ENCODE measurements at regions not wholly inside any gene's neighbourhood (a gene's known extent, or its start where the extent isn't known, plus 50 kb on each side); places are given as distances from the start of the nearest gene placed in this dataset.

GRCh38 chr3:34300621-34301020 is 502.2 kb downstream of the PDCD6IP start:
- no peak for TF ChIP-seq CTCF (IDR thresholded peaks at IDR 0.05; ENCODE audit: low read depth, low read length)

GRCh38 chr3:34301313-34301712 is 502.9 kb downstream of the PDCD6IP start:
- H3K4me3 ChIP-seq (replicated peaks in 1 of 2; ENCODE audit: low read depth in 2 of 2, low read length in 2 of 2): no peak overlapping the region
- TF ChIP-seq CTCF (IDR thresholded peaks at IDR 0.05; ENCODE audit: low read depth, low read length): no peak
- no peak for DNase-seq (ENCODE audit: low read depth in 2 of 2)

More at GRCh38 chr3:34300621-34301020, 502.2 kb downstream of the PDCD6IP start:
- no peak overlapping the region for H3K4me3 ChIP-seq (replicated peaks in 1 of 2; ENCODE audit: low read depth in 2 of 2, low read length in 2 of 2)
- no peak for DNase-seq (ENCODE audit: low read depth in 2 of 2)

GRCh38 chr3:34305266-34305665 is 506.8 kb downstream of the PDCD6IP start:
- no peak for TF ChIP-seq CTCF (IDR thresholded peaks at IDR 0.05; ENCODE audit: low read depth, low read length)
- no peak for DNase-seq (ENCODE audit: low read depth in 2 of 2)
- H3K4me3 ChIP-seq (replicated peaks in 1 of 2; ENCODE audit: low read depth in 2 of 2, low read length in 2 of 2): no peak overlapping the region

- H3K4me3 ChIP-seq (replicated peaks in 1 of 2; ENCODE audit: low read depth in 2 of 2, low read length in 2 of 2): no peak overlapping the region
- no peak for TF ChIP-seq CTCF (IDR thresholded peaks at IDR 0.05; ENCODE audit: low read depth, low read length)
- DNase-seq (ENCODE audit: low read depth in 2 of 2): no peak
Observed at GRCh38 chr3:34312684-34313083, 514.3 kb downstream of the PDCD6IP start.

GRCh38 chr3:34319881-34320280 is 521.5 kb downstream of the PDCD6IP start:
- no peak for TF ChIP-seq CTCF (IDR thresholded peaks at IDR 0.05; ENCODE audit: low read depth, low read length)
- no peak for DNase-seq (ENCODE audit: low read depth in 2 of 2)
- no peak overlapping the region for H3K4me3 ChIP-seq (replicated peaks in 1 of 2; ENCODE audit: low read depth in 2 of 2, low read length in 2 of 2)

GRCh38 chr3:34323517-34323916 is 525.1 kb downstream of the PDCD6IP start:
- DNase-seq (ENCODE audit: low read depth in 2 of 2): no peak
- TF ChIP-seq CTCF (IDR thresholded peaks at IDR 0.05; ENCODE audit: low read depth, low read length): no peak
- H3K4me3 ChIP-seq (replicated peaks in 1 of 2; ENCODE audit: low read depth in 2 of 2, low read length in 2 of 2): no peak overlapping the region

GRCh38 chr3:34346656-34347055 is 548.2 kb downstream of the PDCD6IP start:
- no peak for DNase-seq (ENCODE audit: low read depth in 2 of 2)
- no peak for TF ChIP-seq CTCF (IDR thresholded peaks at IDR 0.05; ENCODE audit: low read depth, low read length)
- H3K4me3 ChIP-seq (replicated peaks in 1 of 2; ENCODE audit: low read depth in 2 of 2, low read length in 2 of 2): no peak overlapping the region
